ENCODE measurements at regions not wholly inside any gene's neighbourhood (a gene's known extent, or its start where the extent isn't known, plus 50 kb on each side); places are given as distances from the start of the nearest gene placed in this dataset.
"Not testable (repeated sequence)": the region's sequence is repeated elsewhere in the genome, so short reads cannot be mapped to it uniquely, and the experiment has no call there.

DNA sequence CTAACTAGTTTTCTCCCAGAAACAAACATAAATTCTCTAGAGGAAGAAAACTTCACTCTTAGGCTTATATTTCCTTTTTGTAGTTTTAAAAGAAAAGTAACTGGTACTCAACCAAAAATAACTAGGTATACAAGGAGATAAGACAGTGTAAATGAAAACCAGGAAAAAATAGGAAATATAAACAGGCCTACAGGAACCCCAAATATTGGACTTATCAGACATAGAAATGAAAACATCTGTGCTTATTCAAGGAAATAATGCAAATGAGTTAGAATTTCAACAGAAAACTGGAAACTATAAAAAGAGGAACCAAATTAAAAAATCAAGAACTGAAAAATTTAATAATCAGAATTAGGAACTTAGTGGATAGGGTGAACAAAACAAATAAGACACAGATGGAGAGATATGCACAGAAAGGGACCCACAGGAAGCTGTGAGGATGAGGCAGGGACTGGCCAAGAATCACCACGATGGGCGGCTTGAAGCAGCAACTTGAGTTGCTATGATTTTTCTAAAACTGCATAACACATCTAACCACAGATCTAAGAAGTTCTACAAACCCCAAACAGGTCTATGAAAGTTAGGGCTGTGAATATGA, 67.5 kb upstream of the ACTRT2 start:
- Histone ChIP-seq H2AFZ (ENCODE audit: low read length) (no peak overlapping the region), H3K9me3 (ENCODE audit: low read length) (peaks cover 15% of the 10 kb centered on the region), H3K9ac (ENCODE audit: low read length) (no peak overlapping the region), H4K20me1 (ENCODE audit: insufficient read depth, low read depth, low read length) (no peaks in the 10 kb centered on the region), H3K4me1 (ENCODE audit: low read length) (peaks cover 17% of the 10 kb centered on the region), H3K36me3 (ENCODE audit: insufficient read depth, low read length) (no peaks in the 10 kb centered on the region; the same call in 1 of the 2 replicates), H3K27ac (ENCODE audit: low read length) (no peak overlapping the region), H3K4me3 (ENCODE audit: low read length) (no peak overlapping the region), H3K79me2 (ENCODE audit: low read length) (no peaks in the 10 kb centered on the region), H3K9me2 (replicated peaks; ENCODE audit: insufficient read depth, low read length) (no peaks in the 10 kb centered on the region), H3K27me3 (ENCODE audit: low read length) (0 out of 2 replicates have a peak, but pooled peaks cover 3% of the 10 kb centered on the region), H3K4me2 (ENCODE audit: low read depth, low read length, poor library complexity, severe bottlenecking) (peak overlapping the region; percentile 20)
- peak; percentile 58 for DNase-seq

DNA sequence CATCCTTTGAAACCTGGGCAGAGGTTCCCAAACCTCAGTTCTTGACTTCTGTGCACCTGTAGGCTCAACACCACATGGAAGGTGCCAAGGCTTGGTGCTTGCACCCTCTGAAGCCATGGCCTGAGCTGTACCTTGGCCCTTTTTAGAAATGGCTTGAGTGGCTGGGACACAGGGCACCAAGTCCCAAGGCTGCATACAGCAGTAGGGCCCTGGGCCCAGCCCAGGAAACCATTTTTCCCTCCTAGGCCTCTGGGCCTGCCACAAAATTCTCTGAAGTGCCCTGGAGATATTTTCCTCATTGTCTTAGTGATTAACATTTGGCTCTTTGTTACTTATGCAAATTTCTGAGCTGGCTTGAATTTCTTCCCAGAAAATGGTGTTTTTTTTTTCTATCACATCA, 65.6 kb upstream of the ACTRT2 start:
- Histone ChIP-seq H3K4me2 (ENCODE audit: low read depth, low read length, poor library complexity, severe bottlenecking) (no peak overlapping the region), H3K4me1 (ENCODE audit: low read length) (peaks cover 13% of the 10 kb centered on the region), H3K36me3 (ENCODE audit: insufficient read depth, low read length) (no peaks in the 10 kb centered on the region; the same call in 1 of the 2 replicates), H3K9me2 (replicated peaks; ENCODE audit: insufficient read depth, low read length) (no peaks in the 10 kb centered on the region), H3K9me3 (ENCODE audit: low read length) (peaks cover 15% of the 10 kb centered on the region), H3K79me2 (ENCODE audit: low read length) (no peaks in the 10 kb centered on the region), H2AFZ (ENCODE audit: low read length) (no peak overlapping the region), H3K4me3 (ENCODE audit: low read length) (no peak overlapping the region), H3K9ac (ENCODE audit: low read length) (no peak overlapping the region), H3K27me3 (ENCODE audit: low read length) (0 out of 2 replicates have a peak, but pooled peaks cover 3% of the 10 kb centered on the region), H3K27ac (ENCODE audit: low read length) (no peak overlapping the region), H4K20me1 (ENCODE audit: insufficient read depth, low read depth, low read length) (no peaks in the 10 kb centered on the region)
- DNase-seq = no peak

GRCh38 chr1:2956576-2956975, 64.7 kb upstream of the ACTRT2 start:
- Histone ChIP-seq H3K27ac (ENCODE audit: low read length) (no peak overlapping the region), H4K20me1 (ENCODE audit: insufficient read depth, low read depth, low read length) (no peaks in the 10 kb centered on the region), H3K79me2 (ENCODE audit: low read length) (no peaks in the 10 kb centered on the region), H3K27me3 (ENCODE audit: low read length) (0 out of 2 replicates have a peak, but pooled peaks cover 3% of the 10 kb centered on the region), H3K36me3 (ENCODE audit: insufficient read depth, low read length) (no peaks in the 10 kb centered on the region; the same call in 1 of the 2 replicates), H3K9me2 (replicated peaks; ENCODE audit: insufficient read depth, low read length) (no peaks in the 10 kb centered on the region), H3K9ac (ENCODE audit: low read length) (no peak overlapping the region), H2AFZ (ENCODE audit: low read length) (no peak overlapping the region), H3K4me2 (ENCODE audit: low read depth, low read length, poor library complexity, severe bottlenecking) (no peak overlapping the region), H3K4me3 (ENCODE audit: low read length) (no peak overlapping the region), H3K4me1 (ENCODE audit: low read length) (peaks cover 13% of the 10 kb centered on the region), H3K9me3 (ENCODE audit: low read length) (peaks cover 15% of the 10 kb centered on the region)
- no peak for DNase-seq

- no peak overlapping the region for H2AFZ ChIP-seq (ENCODE audit: low read length)
- H3K9me3 ChIP-seq (ENCODE audit: low read length) = peaks cover 15% of the 10 kb centered on the region
- no peaks in the 10 kb centered on the region; the same call in 1 of the 2 replicates for H3K36me3 ChIP-seq (ENCODE audit: insufficient read depth, low read length)
- peaks cover 13% of the 10 kb centered on the region for H3K4me1 ChIP-seq (ENCODE audit: low read length)
- H3K27me3 ChIP-seq (ENCODE audit: low read length) = 0 out of 2 replicates have a peak, but pooled peaks cover 3% of the 10 kb centered on the region
- H3K9me2 ChIP-seq (replicated peaks; ENCODE audit: insufficient read depth, low read length) = no peaks in the 10 kb centered on the region
- H3K27ac ChIP-seq (ENCODE audit: low read length) = no peak overlapping the region
- DNase-seq = no peak
- no peak overlapping the region for H3K9ac ChIP-seq (ENCODE audit: low read length)
- no peak overlapping the region for H3K4me3 ChIP-seq (ENCODE audit: low read length)
- no peak overlapping the region for H3K4me2 ChIP-seq (ENCODE audit: low read depth, low read length, poor library complexity, severe bottlenecking)
- H4K20me1 ChIP-seq (ENCODE audit: insufficient read depth, low read depth, low read length) = no peaks in the 10 kb centered on the region
- no peaks in the 10 kb centered on the region for H3K79me2 ChIP-seq (ENCODE audit: low read length)
Measured at GRCh38 chr1:2957329-2957728, 63.9 kb upstream of the ACTRT2 start.

- not testable (repeated sequence) for H3K27ac ChIP-seq (ENCODE audit: low read length); H2AFZ ChIP-seq (ENCODE audit: low read length); H3K36me3 ChIP-seq (ENCODE audit: insufficient read depth, low read length); H3K9me2 ChIP-seq (replicated peaks; ENCODE audit: insufficient read depth, low read length); H3K9ac ChIP-seq (ENCODE audit: low read length); H3K4me2 ChIP-seq (ENCODE audit: low read depth, low read length, poor library complexity, severe bottlenecking); DNase-seq; H3K4me3 ChIP-seq (ENCODE audit: low read length); H3K27me3 ChIP-seq (ENCODE audit: low read length); H3K4me1 ChIP-seq (ENCODE audit: low read length); H3K9me3 ChIP-seq (ENCODE audit: low read length); H3K79me2 ChIP-seq (ENCODE audit: low read length); H4K20me1 ChIP-seq (ENCODE audit: insufficient read depth, low read depth, low read length)
Measured at GRCh38 chr1:2959881-2960280, 61.4 kb upstream of the ACTRT2 start.

DNA sequence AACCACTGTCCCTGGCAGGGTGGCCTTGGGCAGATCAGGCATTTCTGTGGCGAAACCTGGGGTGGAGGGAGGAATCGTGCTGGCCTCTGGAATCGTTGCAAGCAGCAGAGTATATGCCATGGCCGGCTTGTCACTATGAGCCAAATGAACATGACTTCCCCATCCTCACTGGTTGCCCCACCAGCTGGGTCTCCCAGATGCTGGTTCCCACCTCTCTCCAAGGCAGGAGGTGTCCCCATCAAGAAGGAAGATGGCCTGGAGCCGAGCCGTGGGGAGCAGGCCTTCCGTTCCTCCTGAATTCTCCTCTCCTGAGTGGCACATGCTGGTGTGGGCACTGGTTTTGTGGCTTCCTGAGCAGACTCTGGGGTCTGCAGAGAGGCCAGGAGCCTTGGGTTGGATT, 60.2 kb upstream of the ACTRT2 start:
- Histone ChIP-seq H3K4me3 (ENCODE audit: low read length) (no peak overlapping the region), H2AFZ (ENCODE audit: low read length) (no peak overlapping the region), H3K9ac (ENCODE audit: low read length) (no peak overlapping the region), H3K27ac (ENCODE audit: low read length) (no peak overlapping the region), H3K9me2 (replicated peaks; ENCODE audit: insufficient read depth, low read length) (no peaks in the 10 kb centered on the region), H3K36me3 (ENCODE audit: insufficient read depth, low read length) (no peaks in the 10 kb centered on the region), H3K4me2 (ENCODE audit: low read depth, low read length, poor library complexity, severe bottlenecking) (no peak overlapping the region), H3K79me2 (ENCODE audit: low read length) (no peaks in the 10 kb centered on the region), H3K27me3 (ENCODE audit: low read length) (no peaks in the 10 kb centered on the region), H3K4me1 (ENCODE audit: low read length) (no peaks in the 10 kb centered on the region), H4K20me1 (ENCODE audit: insufficient read depth, low read depth, low read length) (no peaks in the 10 kb centered on the region), H3K9me3 (ENCODE audit: low read length) (peaks cover 2% of the 10 kb centered on the region; the same call in 1 of the 2 replicates)
- DNase-seq = no peak

GRCh38 chr1:2961661-2962060, 59.6 kb upstream of the ACTRT2 start:
- no peaks in the 10 kb centered on the region for H3K27me3 ChIP-seq (ENCODE audit: low read length)
- H3K4me1 ChIP-seq (ENCODE audit: low read length) = no peaks in the 10 kb centered on the region
- no peak for DNase-seq
- no peaks in the 10 kb centered on the region for H3K9me2 ChIP-seq (replicated peaks; ENCODE audit: insufficient read depth, low read length)
- no peaks in the 10 kb centered on the region for H4K20me1 ChIP-seq (ENCODE audit: insufficient read depth, low read depth, low read length)
- H3K36me3 ChIP-seq (ENCODE audit: insufficient read depth, low read length) = no peaks in the 10 kb centered on the region
- H2AFZ ChIP-seq (ENCODE audit: low read length) = no peak overlapping the region
- no peaks in the 10 kb centered on the region for H3K79me2 ChIP-seq (ENCODE audit: low read length)
- H3K27ac ChIP-seq (ENCODE audit: low read length) = no peak overlapping the region
- H3K4me3 ChIP-seq (ENCODE audit: low read length) = no peak overlapping the region
- peaks cover 2% of the 10 kb centered on the region; the same call in 1 of the 2 replicates for H3K9me3 ChIP-seq (ENCODE audit: low read length)
- no peak overlapping the region for H3K4me2 ChIP-seq (ENCODE audit: low read depth, low read length, poor library complexity, severe bottlenecking)
- no peak overlapping the region for H3K9ac ChIP-seq (ENCODE audit: low read length)

GRCh38 chr1:2962061-2962460, 59.2 kb upstream of the ACTRT2 start:
- Histone ChIP-seq H3K36me3 (ENCODE audit: insufficient read depth, low read length) (no peaks in the 10 kb centered on the region), H3K9me3 (ENCODE audit: low read length) (peaks cover under 1% of the 10 kb centered on the region; the same call in 1 of the 2 replicates), H3K4me1 (ENCODE audit: low read length) (no peaks in the 10 kb centered on the region), H2AFZ (ENCODE audit: low read length) (no peak overlapping the region), H3K4me3 (ENCODE audit: low read length) (no peak overlapping the region), H3K27me3 (ENCODE audit: low read length) (no peaks in the 10 kb centered on the region), H3K79me2 (ENCODE audit: low read length) (no peaks in the 10 kb centered on the region), H3K9ac (ENCODE audit: low read length) (no peak overlapping the region), H3K9me2 (replicated peaks; ENCODE audit: insufficient read depth, low read length) (no peaks in the 10 kb centered on the region), H4K20me1 (ENCODE audit: insufficient read depth, low read depth, low read length) (no peaks in the 10 kb centered on the region), H3K4me2 (ENCODE audit: low read depth, low read length, poor library complexity, severe bottlenecking) (no peak overlapping the region), H3K27ac (ENCODE audit: low read length) (no peak overlapping the region)
- DNase-seq = no peak
